ENCODE measurements at regions not wholly inside any gene's neighbourhood (a gene's known extent, or its start where the extent isn't known, plus 50 kb on each side); places are given as distances from the start of the nearest gene placed in this dataset.

DNA sequence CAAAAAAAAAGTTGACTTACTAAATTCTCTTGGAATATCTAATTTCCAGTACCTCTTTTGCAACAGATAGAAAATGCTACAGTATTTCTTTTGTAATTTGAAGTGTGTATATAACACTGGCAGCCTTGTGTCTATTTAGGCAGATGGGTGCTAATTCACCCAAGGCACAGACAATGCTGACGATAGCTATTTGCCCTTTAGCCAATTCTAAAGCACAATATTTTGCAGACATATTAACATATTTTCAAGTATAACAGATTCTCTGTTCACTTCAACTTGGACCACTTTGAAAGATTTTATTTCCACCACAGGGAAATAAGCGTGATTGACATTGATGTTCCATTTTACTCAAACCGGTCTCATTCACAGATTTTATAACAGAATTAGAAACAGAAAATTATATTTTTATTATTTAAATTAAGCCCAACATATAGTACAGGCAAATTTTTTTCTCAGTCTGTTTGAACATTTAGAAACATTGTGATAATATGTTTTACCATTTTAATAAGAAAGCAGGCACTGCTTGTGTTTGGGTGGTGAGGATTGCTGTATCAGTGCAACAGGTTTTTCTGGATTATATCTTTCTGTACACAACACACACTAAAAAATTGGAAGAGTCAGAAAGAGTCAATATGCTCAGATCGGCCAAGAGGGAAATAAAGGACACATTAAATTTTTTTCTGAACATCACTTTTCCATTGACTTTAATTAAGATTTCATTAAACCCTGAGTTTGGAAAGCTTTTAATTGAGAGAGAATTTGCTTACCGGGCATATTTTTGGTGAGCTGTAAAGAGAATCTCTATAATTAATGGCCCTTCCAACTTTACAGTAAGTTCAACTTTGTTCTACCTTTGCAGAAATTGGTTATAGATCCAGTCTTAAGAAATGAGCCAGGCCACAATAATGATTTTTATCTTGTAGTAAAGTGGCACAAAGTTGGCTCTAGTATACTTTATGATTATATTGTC is 327.3 kb upstream of the NR2F2 start:
- Histone ChIP-seq H3K27me3 (ENCODE audit: control insufficient read depth, insufficient read depth, low read length) (no peaks in the 10 kb centered on the region), H3K4me3 (ENCODE audit: low read length) (no peak overlapping the region), H3K9me3 (replicated peaks; ENCODE audit: low read length) (no peaks in the 10 kb centered on the region), H3K9ac (ENCODE audit: low read depth, low read length) (no peak overlapping the region), H3K4me1 (ENCODE audit: control insufficient read depth, insufficient read depth, low read length) (no peaks in the 10 kb centered on the region), H3K4me2 (ENCODE audit: low read length) (no peak overlapping the region), H3K36me3 (ENCODE audit: insufficient read depth, low read length) (no peaks in the 10 kb centered on the region)

DNA sequence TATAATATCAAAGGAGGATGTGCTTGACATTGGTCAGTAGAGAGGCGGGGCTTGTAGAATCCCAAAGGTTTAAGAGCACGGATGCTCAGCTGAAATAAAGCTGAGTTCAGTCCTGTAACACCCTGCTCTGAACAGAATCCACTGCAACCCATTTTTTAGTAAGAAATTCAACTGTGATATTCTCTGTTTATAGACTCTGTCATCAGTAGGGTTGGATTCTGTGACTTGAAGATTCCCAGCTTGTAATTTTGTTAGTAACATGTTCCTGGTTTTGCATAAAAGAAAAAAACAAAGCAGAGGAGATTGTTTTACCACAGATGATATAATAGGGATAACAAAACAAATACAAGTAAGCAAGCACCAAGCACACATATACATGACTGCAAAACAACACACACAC is 324.6 kb upstream of the NR2F2 start:
- H3K9ac ChIP-seq (ENCODE audit: low read depth, low read length): no peak overlapping the region
- H3K4me1 ChIP-seq (ENCODE audit: control insufficient read depth, insufficient read depth, low read length): no peaks in the 10 kb centered on the region
- no peaks in the 10 kb centered on the region for H3K36me3 ChIP-seq (ENCODE audit: insufficient read depth, low read length)
- no peaks in the 10 kb centered on the region for H3K9me3 ChIP-seq (replicated peaks; ENCODE audit: low read length)
- H3K4me3 ChIP-seq (ENCODE audit: low read length): no peak overlapping the region
- no peak overlapping the region for H3K4me2 ChIP-seq (ENCODE audit: low read length)
- H3K27me3 ChIP-seq (ENCODE audit: control insufficient read depth, insufficient read depth, low read length): no peaks in the 10 kb centered on the region

DNA sequence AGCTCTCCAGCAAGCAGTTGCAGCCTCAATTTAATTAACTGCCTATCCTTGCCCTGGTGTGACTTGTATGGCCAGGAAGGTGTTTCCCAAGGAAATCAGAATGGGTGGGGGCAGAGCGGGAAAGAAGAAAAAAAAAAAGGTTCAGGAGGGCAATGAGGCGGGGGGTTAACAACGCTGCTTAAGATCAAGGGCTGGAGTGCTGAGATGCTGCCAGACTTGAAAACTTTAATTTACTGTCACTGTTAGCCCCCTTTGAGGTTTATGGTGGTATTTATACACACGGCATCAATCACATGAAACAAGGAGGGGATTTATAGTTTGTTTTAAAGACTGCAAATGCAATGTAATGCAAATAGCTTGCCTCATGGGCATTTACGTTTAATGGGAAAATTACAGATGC is 319.4 kb upstream of the NR2F2 start:
- no peak overlapping the region for H3K4me3 ChIP-seq (ENCODE audit: low read length)
- H3K4me1 ChIP-seq (ENCODE audit: control insufficient read depth, insufficient read depth, low read length): no peaks in the 10 kb centered on the region
- no peak overlapping the region for H3K4me2 ChIP-seq (ENCODE audit: low read length)
- no peaks in the 10 kb centered on the region for H3K27me3 ChIP-seq (ENCODE audit: control insufficient read depth, insufficient read depth, low read length)
- no peak overlapping the region for H3K9ac ChIP-seq (ENCODE audit: low read depth, low read length)
- H3K9me3 ChIP-seq (replicated peaks; ENCODE audit: low read length): no peaks in the 10 kb centered on the region
- H3K36me3 ChIP-seq (ENCODE audit: insufficient read depth, low read length): no peaks in the 10 kb centered on the region

DNA sequence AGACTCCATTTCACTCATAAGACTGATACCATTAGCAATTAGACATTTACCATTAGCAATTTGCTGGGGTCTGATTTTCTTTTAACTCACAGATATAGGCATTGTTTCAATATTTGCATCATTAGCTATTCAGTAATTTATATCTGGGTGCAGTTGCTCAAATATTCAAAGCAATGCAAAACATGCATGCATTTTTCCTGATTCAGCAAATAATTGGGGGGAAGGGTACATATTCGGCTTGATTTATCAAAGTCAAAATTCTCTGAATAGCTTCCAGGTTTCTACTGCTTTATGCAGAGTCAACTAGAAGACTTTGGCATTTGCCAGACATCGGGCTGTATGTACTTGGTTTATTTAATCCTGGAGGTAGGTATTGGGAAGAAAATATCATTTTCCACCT is 315.6 kb upstream of the NR2F2 start:
- no peaks in the 10 kb centered on the region for H3K36me3 ChIP-seq (ENCODE audit: insufficient read depth, low read length)
- H3K9ac ChIP-seq (ENCODE audit: low read depth, low read length): no peak overlapping the region
- no peak overlapping the region for H3K4me2 ChIP-seq (ENCODE audit: low read length)
- no peak overlapping the region for H3K4me3 ChIP-seq (ENCODE audit: low read length)
- H3K9me3 ChIP-seq (replicated peaks; ENCODE audit: low read length): no peaks in the 10 kb centered on the region
- no peaks in the 10 kb centered on the region for H3K27me3 ChIP-seq (ENCODE audit: control insufficient read depth, insufficient read depth, low read length)
- H3K4me1 ChIP-seq (ENCODE audit: control insufficient read depth, insufficient read depth, low read length): no peaks in the 10 kb centered on the region

DNA sequence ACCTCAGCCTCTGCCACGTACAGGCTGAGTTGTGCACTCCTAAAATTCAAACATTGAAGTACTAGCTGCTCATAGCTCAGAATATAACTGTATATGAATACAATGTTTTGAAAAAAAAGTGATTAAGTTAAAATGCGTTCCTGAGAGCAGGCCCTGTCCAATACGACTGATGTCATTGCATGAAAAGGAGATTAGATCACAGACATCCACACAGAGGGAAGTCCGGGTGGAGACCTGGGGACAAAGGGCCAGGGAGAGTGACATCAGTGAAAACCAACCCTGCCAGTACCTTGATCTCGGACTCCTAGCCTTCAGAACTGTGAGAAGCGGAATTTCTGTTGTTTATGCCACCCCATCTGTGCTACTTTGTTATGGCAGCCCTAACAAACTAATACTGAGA is 311.4 kb upstream of the NR2F2 start:
- Histone ChIP-seq H3K9me3 (replicated peaks; ENCODE audit: low read length) (no peaks in the 10 kb centered on the region), H3K4me1 (ENCODE audit: control insufficient read depth, insufficient read depth, low read length) (no peaks in the 10 kb centered on the region), H3K36me3 (ENCODE audit: insufficient read depth, low read length) (no peaks in the 10 kb centered on the region), H3K9ac (ENCODE audit: low read depth, low read length) (no peak overlapping the region), H3K27me3 (ENCODE audit: control insufficient read depth, insufficient read depth, low read length) (no peaks in the 10 kb centered on the region), H3K4me3 (ENCODE audit: low read length) (no peak overlapping the region), H3K4me2 (ENCODE audit: low read length) (no peak overlapping the region)

DNA sequence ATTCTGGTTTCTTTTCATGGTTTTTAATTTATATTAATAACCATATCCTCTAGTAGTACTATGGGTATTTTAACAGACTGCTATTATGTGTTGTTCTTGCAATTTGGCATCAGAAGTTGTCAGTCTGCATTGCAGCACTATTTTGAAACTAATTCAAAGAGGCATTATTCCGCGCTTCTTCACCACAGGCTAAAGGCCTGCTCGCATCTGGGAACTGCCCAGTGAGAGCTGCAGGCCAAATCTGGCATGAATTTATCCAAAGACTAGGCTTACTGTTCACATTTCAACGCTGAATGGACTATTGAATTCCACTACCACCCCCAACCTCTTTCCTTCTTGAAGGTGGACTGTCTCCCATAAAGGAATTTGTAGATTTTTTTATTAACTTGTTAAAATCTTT is 310.4 kb upstream of the NR2F2 start:
- H3K4me3 ChIP-seq (ENCODE audit: low read length): no peak overlapping the region
- no peaks in the 10 kb centered on the region for H3K9me3 ChIP-seq (replicated peaks; ENCODE audit: low read length)
- no peaks in the 10 kb centered on the region for H3K36me3 ChIP-seq (ENCODE audit: insufficient read depth, low read length)
- H3K9ac ChIP-seq (ENCODE audit: low read depth, low read length): no peak overlapping the region
- H3K27me3 ChIP-seq (ENCODE audit: control insufficient read depth, insufficient read depth, low read length): no peaks in the 10 kb centered on the region
- H3K4me1 ChIP-seq (ENCODE audit: control insufficient read depth, insufficient read depth, low read length): no peaks in the 10 kb centered on the region
- H3K4me2 ChIP-seq (ENCODE audit: low read length): no peak overlapping the region

DNA sequence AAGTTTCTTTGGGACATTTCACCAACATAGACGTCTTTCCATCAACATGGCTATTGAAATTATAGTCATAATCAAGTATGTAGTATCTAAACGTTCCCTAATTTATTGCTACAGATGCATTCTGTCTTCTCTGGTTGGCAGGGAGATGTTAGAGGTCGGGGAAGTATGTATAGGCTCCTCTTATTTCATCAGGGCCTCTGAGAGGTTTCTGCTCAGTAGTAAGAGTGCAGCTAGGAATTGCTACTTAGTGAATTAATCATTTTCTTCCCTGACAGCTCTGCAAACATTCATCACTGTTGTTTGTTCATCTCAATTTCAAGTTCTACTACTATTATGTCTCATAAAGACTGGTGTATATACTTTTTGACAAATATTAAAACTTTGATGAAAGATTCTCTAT is 309.7 kb upstream of the NR2F2 start:
- no peaks in the 10 kb centered on the region for H3K36me3 ChIP-seq (ENCODE audit: insufficient read depth, low read length)
- H3K27me3 ChIP-seq (ENCODE audit: control insufficient read depth, insufficient read depth, low read length): no peaks in the 10 kb centered on the region
- H3K4me2 ChIP-seq (ENCODE audit: low read length): no peak overlapping the region
- no peaks in the 10 kb centered on the region for H3K4me1 ChIP-seq (ENCODE audit: control insufficient read depth, insufficient read depth, low read length)
- H3K4me3 ChIP-seq (ENCODE audit: low read length): no peak overlapping the region
- H3K9me3 ChIP-seq (replicated peaks; ENCODE audit: low read length): no peaks in the 10 kb centered on the region
- no peak overlapping the region for H3K9ac ChIP-seq (ENCODE audit: low read depth, low read length)

DNA sequence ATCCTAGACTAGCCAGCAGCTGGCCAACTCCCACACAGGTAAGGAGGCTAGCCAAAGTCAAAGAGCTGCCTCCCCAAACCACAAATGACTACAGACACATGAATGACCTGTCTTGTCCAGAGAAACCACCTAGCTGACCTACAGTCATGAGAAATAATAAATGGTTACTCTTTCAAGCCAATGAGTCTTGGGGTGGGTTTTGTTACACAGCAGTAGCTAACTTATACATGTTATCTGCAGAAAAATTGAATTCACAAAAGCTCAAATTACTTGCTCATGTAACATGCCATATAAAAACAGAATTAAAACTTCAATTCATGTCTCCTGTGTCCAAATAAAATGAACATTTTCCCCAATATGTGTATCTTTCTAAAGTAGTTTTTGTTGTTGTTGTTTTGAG is 307.4 kb upstream of the NR2F2 start:
- Histone ChIP-seq H3K9ac (ENCODE audit: low read depth, low read length) (no peak overlapping the region), H3K4me2 (ENCODE audit: low read length) (no peak overlapping the region), H3K27me3 (ENCODE audit: control insufficient read depth, insufficient read depth, low read length) (no peaks in the 10 kb centered on the region), H3K36me3 (ENCODE audit: insufficient read depth, low read length) (no peaks in the 10 kb centered on the region), H3K4me1 (ENCODE audit: control insufficient read depth, insufficient read depth, low read length) (peaks cover 6% of the 10 kb centered on the region), H3K9me3 (replicated peaks; ENCODE audit: low read length) (no peaks in the 10 kb centered on the region), H3K4me3 (ENCODE audit: low read length) (no peak overlapping the region)

DNA sequence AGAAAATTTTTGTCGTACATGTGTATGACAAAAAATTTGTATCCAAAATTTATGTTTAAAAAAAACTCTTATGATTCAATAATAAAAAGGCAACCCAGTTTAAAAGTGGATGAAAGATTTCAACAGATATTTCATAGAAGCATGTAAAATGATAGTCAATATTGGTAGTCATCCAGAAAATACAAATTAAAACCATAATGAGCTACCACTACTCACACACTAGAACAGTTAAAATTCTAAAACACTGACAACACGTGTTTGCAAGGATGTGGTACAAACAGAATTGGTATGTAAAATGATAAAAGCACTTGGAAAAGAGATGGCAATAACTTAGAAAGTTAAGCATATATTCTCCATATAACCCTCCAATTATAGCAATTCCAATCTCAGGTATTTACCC is 303.0 kb upstream of the NR2F2 start:
- H3K9me3 ChIP-seq (replicated peaks; ENCODE audit: low read length): no peaks in the 10 kb centered on the region
- H3K4me2 ChIP-seq (ENCODE audit: low read length): no peak overlapping the region
- no peaks in the 10 kb centered on the region for H3K36me3 ChIP-seq (ENCODE audit: insufficient read depth, low read length)
- no peak overlapping the region for H3K4me3 ChIP-seq (ENCODE audit: low read length)
- H3K9ac ChIP-seq (ENCODE audit: low read depth, low read length): no peak overlapping the region
- H3K27me3 ChIP-seq (ENCODE audit: control insufficient read depth, insufficient read depth, low read length): no peaks in the 10 kb centered on the region
- H3K4me1 ChIP-seq (ENCODE audit: control insufficient read depth, insufficient read depth, low read length): peaks cover 6% of the 10 kb centered on the region

DNA sequence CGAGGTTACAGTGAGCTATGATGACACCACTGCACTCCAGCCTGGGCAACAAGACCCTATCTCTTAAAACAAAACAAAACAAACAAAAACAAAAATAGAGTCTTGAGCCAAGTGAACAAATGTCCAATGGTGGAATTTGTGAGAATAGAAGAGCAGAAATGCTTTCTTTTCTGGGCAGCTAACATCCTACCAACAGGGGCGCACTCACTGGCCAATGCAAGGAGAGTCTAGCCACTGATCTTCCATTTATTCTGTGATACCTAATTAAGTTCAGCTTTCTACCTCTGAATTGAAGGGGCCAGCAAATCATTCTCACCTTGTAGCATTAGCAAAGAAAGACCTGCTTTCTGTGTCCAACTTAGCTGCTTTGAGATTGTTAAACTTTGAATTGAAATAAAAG is 301.9 kb upstream of the NR2F2 start:
- no peaks in the 10 kb centered on the region for H3K36me3 ChIP-seq (ENCODE audit: insufficient read depth, low read length)

DNA sequence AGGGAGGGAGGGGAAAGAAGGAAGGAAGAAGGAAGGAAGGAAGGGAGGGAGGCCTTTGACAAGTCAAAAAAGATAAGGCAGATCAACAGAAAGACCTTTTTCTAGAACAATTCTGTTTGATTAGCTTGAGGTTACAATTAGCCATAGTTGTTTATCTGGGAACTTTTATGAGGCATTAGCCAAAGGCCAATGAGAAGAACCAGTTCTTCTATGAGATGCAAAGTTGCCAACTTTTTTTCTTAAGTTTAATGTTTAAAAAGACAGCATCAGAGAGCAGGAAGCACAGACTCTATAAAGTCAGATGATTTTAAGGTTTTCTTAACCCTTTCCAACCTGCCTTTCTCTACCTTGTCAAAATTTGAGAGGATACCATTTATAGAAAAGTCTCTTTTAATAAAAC is 301.3 kb upstream of the NR2F2 start:
- peaks cover 6% of the 10 kb centered on the region for H3K4me1 ChIP-seq (ENCODE audit: control insufficient read depth, insufficient read depth, low read length)
- no peaks in the 10 kb centered on the region for H3K27me3 ChIP-seq (ENCODE audit: control insufficient read depth, insufficient read depth, low read length)
- no peak overlapping the region for H3K9ac ChIP-seq (ENCODE audit: low read depth, low read length)
- H3K4me2 ChIP-seq (ENCODE audit: low read length): no peak overlapping the region
- H3K36me3 ChIP-seq (ENCODE audit: insufficient read depth, low read length): no peaks in the 10 kb centered on the region
- no peak overlapping the region for H3K4me3 ChIP-seq (ENCODE audit: low read length)
- H3K9me3 ChIP-seq (replicated peaks; ENCODE audit: low read length): no peaks in the 10 kb centered on the region

More for the DNA sequence above, 301.9 kb upstream of the NR2F2 start:
- H3K4me1 ChIP-seq (ENCODE audit: control insufficient read depth, insufficient read depth, low read length): peaks cover 6% of the 10 kb centered on the region
- no peaks in the 10 kb centered on the region for H3K27me3 ChIP-seq (ENCODE audit: control insufficient read depth, insufficient read depth, low read length)
- no peak overlapping the region for H3K4me2 ChIP-seq (ENCODE audit: low read length)
- no peak overlapping the region for H3K4me3 ChIP-seq (ENCODE audit: low read length)
- no peak overlapping the region for H3K9ac ChIP-seq (ENCODE audit: low read depth, low read length)
- H3K9me3 ChIP-seq (replicated peaks; ENCODE audit: low read length): no peaks in the 10 kb centered on the region
